Rectal smooth muscle tissue (tissue), 1 donor: ENCODE measurements at regions not wholly inside any gene's neighbourhood (a gene's known extent, or its start where the extent isn't known, plus 50 kb on each side); places are given as distances from the start of the nearest gene placed in this dataset.
"Not testable (repeated sequence)": the region's sequence is repeated elsewhere in the genome, so short reads cannot be mapped to it uniquely, and the experiment has no call there.

Experiments
- H3K27ac ChIP-seq: one replicate; pipeline ENCODE4 v1.7.0; 2013; ENCODE audit warnings: low read depth, low read length, inconsistent platforms
- H3K27me3 ChIP-seq: one replicate; pipeline ENCODE4 v1.7.0; 2013; ENCODE audit warnings: low read length; ENCODE audit not compliant: control insufficient read depth, insufficient read depth
- H3K36me3 ChIP-seq: one replicate; pipeline ENCODE4 v1.7.0; 2013; ENCODE audit warnings: low read length; ENCODE audit not compliant: control insufficient read depth, insufficient read depth
- H3K4me1 ChIP-seq: one replicate; pipeline ENCODE4 v1.7.0; 2013; ENCODE audit warnings: low read length; ENCODE audit not compliant: control insufficient read depth, insufficient read depth
- H3K4me3 ChIP-seq: one replicate; pipeline ENCODE4 v1.7.0; 2013; ENCODE audit warnings: low read length
- H3K9ac ChIP-seq: one replicate; pipeline ENCODE4 v1.7.0; 2013; ENCODE audit warnings: low read length

- H3K9ac ChIP-seq = no peak overlapping the region
- no peak overlapping the region for H3K27ac ChIP-seq
- H3K36me3 ChIP-seq = no peaks in the 10 kb centered on the region
- H3K4me1 ChIP-seq = no peaks in the 10 kb centered on the region
- no peak overlapping the region for H3K4me3 ChIP-seq
- H3K27me3 ChIP-seq = no peaks in the 10 kb centered on the region
Observed at GRCh38 chr12:19605720-19606119, 166.4 kb downstream of the AEBP2 start.

- Histone ChIP-seq H3K27me3 (no peaks in the 10 kb centered on the region), H3K27ac (no peak overlapping the region), H3K4me1 (no peaks in the 10 kb centered on the region), H3K36me3 (no peaks in the 10 kb centered on the region), H3K4me3 (no peak overlapping the region), H3K9ac (no peak overlapping the region)
Observed at GRCh38 chr12:19608039-19608438, 168.7 kb downstream of the AEBP2 start.

GRCh38 chr12:19613051-19613535 is 173.8 kb downstream of the AEBP2 start:
- H3K27me3 ChIP-seq = no peaks in the 10 kb centered on the region
- no peak overlapping the region for H3K9ac ChIP-seq
- H3K4me1 ChIP-seq = no peaks in the 10 kb centered on the region
- no peak overlapping the region for H3K27ac ChIP-seq
- no peak overlapping the region for H3K4me3 ChIP-seq
- no peaks in the 10 kb centered on the region for H3K36me3 ChIP-seq

- no peak overlapping the region for H3K9ac ChIP-seq
- no peaks in the 10 kb centered on the region for H3K27me3 ChIP-seq
- no peak overlapping the region for H3K4me3 ChIP-seq
- H3K4me1 ChIP-seq = no peaks in the 10 kb centered on the region
- H3K27ac ChIP-seq = no peak overlapping the region
- no peaks in the 10 kb centered on the region for H3K36me3 ChIP-seq
Observed at GRCh38 chr12:19614601-19615383, 175.5 kb downstream of the AEBP2 start.

DNA sequence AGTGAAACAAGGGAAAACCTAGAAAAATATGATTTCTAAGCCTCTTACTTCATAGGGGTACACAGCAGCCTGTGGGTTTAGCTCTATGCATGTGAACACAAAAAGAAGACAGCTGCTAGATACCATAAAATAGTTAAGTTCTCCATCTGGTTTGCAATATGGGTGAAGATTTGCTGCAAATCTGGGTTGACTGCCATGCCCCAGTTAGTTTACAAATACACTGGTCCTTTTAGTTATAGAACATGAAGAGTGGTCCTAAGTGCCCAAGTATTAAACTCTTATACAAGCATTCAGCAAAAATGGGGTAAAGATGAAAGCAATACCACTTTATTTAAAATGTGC is 176.1 kb downstream of the AEBP2 start:
- Histone ChIP-seq H3K27me3 (no peaks in the 10 kb centered on the region), H3K9ac (no peak overlapping the region), H3K4me1 (no peaks in the 10 kb centered on the region), H3K36me3 (no peaks in the 10 kb centered on the region), H3K27ac (no peak overlapping the region), H3K4me3 (no peak overlapping the region)

- H3K27ac ChIP-seq = no peak overlapping the region
Observed at GRCh38 chr12:19616781-19617180, 177.5 kb downstream of the AEBP2 start.

DNA sequence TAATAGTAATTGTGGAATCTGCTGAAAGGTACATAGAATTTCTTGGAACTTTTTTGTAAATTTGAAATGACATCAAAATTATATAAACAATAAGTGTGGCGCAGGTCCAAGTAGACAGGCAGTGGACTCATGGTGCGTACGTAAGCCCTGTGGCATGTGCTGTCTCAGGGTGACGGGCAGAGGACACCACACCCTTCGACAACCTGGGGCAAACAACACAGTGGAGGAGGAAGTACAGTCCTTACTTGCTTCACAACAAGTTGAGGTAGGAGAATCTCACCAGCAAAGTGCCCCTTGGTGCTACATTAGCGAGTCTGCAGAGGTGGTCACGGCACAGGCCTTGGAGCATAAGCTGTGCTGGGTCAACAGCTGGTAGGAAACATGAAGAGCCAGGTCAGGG is 180.9 kb downstream of the AEBP2 start:
- Histone ChIP-seq H3K27me3 (no peaks in the 10 kb centered on the region), H3K4me3 (no peak overlapping the region), H3K27ac (no peak overlapping the region), H3K4me1 (no peaks in the 10 kb centered on the region), H3K36me3 (no peaks in the 10 kb centered on the region), H3K9ac (no peak overlapping the region)

More at GRCh38 chr12:19616781-19617180, 177.5 kb downstream of the AEBP2 start:
- Histone ChIP-seq H3K4me3 (no peak overlapping the region), H3K9ac (no peak overlapping the region), H3K4me1 (no peaks in the 10 kb centered on the region), H3K36me3 (no peaks in the 10 kb centered on the region), H3K27me3 (no peaks in the 10 kb centered on the region)

DNA sequence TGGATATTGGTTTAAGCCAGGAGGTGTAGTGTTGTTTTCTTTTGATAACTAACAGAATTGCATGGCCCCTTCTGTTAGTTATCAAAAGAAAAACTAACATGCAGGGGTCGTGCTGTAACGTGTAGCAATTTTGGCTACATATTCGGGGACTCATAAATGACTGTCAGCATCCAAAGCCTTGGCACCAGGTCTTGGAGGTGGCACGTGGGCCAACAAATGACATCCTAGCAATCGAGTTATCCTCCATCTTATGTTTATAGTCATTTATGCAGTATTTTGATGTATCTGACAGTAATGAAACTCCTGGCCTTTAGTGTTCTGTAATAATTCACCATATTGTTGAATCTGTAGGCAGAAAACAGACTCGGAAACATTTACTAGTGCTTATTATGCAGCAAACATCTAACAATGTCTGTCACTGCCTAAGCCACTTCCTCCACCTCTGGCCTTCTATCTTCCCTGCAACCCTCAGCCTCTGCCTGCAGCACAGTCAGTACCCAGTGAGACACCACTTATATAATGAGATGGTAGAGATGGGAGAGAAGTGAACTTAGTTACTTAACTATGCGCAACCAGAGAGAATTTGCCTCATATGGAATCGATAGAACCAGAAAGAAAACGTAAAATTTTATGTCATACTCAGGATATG is 184.6 kb downstream of the AEBP2 start:
- H3K27me3 ChIP-seq = no peaks in the 10 kb centered on the region
- H3K4me3 ChIP-seq = no peak overlapping the region
- no peaks in the 10 kb centered on the region for H3K4me1 ChIP-seq
- no peak overlapping the region for H3K27ac ChIP-seq
- no peaks in the 10 kb centered on the region for H3K36me3 ChIP-seq
- H3K9ac ChIP-seq = no peak overlapping the region

- H3K4me1 ChIP-seq = no peaks in the 10 kb centered on the region
- H3K27me3 ChIP-seq = no peaks in the 10 kb centered on the region
- H3K9ac ChIP-seq = no peak overlapping the region
- no peaks in the 10 kb centered on the region for H3K36me3 ChIP-seq
- no peak overlapping the region for H3K4me3 ChIP-seq
- H3K27ac ChIP-seq = no peak overlapping the region
Observed at GRCh38 chr12:19624491-19624890, 185.2 kb downstream of the AEBP2 start.

DNA sequence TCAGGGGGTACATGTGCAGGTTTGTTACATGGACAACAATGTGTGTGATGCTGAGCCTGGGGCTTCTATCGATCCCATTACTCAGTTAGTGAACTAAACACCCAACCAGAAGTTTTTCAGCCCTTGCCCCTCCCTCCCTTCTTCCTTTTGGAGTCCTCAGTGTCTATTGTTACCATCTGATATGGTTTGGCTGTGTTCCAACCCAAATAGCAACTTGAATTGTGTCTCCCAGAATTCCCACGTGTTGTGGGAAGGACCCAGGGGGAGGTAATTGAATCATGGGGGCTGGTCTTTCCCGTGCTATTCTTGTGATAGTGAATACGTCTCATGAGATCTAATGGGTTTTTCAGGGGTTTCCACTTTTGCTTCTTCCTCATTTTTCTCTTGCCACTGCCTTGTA is 186.3 kb downstream of the AEBP2 start:
- H3K4me1 ChIP-seq, H3K9ac ChIP-seq, H3K4me3 ChIP-seq, H3K27ac ChIP-seq, H3K36me3 ChIP-seq, H3K27me3 ChIP-seq: not testable (repeated sequence)

GRCh38 chr12:19627719-19628118 is 188.4 kb downstream of the AEBP2 start:
- Histone ChIP-seq H3K4me1 (no peaks in the 10 kb centered on the region), H3K36me3 (no peaks in the 10 kb centered on the region), H3K27ac (no peak overlapping the region), H3K9ac (no peak overlapping the region), H3K27me3 (no peaks in the 10 kb centered on the region), H3K4me3 (no peak overlapping the region)

DNA sequence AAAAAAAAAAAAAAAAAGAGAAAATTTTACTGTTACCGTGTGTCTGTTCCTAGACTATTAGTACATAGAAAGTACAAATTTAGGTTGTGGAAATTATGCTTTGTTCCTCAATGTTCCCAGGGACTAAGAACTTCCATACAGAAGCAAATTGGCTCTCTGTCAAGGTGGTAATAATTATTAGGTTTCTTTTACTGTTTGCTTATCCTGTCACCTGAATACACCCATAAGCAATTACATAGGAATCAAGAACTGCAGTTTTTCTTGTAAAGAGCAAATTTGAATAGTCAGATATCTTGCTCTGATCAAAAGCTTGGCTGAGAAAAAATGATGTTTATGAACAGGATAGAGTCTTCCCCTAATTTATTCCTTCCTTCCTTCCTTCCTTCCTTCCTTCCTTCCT is 191.2 kb downstream of the AEBP2 start:
- Histone ChIP-seq H3K27ac (no peak overlapping the region), H3K4me1 (no peaks in the 10 kb centered on the region), H3K27me3 (no peaks in the 10 kb centered on the region), H3K36me3 (no peaks in the 10 kb centered on the region), H3K4me3 (no peak overlapping the region), H3K9ac (no peak overlapping the region)

DNA sequence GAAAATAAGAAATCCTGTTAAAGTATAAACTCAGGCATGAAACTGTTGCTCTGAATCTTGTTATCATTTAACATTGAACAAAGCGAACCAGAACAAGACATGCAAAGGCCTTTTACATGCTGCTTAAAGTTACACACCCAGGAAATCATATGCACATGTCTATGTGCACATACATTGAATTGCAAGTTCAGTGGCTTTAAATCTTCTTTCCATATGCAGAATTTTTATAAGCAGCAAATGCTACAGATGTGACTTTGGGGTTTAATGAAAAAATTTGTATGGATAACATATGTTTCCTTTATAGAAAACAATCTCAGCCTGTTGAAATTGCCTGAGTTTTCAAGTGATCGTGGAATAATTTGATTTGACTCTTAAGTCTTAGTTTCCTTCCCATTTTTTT is 193.9 kb downstream of the AEBP2 start:
- H3K27me3 ChIP-seq = no peaks in the 10 kb centered on the region
- no peak overlapping the region for H3K4me3 ChIP-seq
- H3K27ac ChIP-seq = no peak overlapping the region
- H3K9ac ChIP-seq = no peak overlapping the region
- H3K36me3 ChIP-seq = no peaks in the 10 kb centered on the region
- no peaks in the 10 kb centered on the region for H3K4me1 ChIP-seq
